Thyroid gland (tissue), 4 donors: ENCODE measurements at regions not wholly inside any gene's neighbourhood (a gene's known extent, or its start where the extent isn't known, plus 50 kb on each side); places are given as distances from the start of the nearest gene placed in this dataset.

Experiments
- DNase-seq, 2 donors: peaks; one replicate each; pipeline ENCODE4 v3.0.0-alpha.2; 2019
- H3K27ac ChIP-seq, 3 donors: fragments of 200-600 bp; sonication (generic); 1 replicate in 2 of 3; 2 replicates in 1 of 3; pipeline ENCODE4 v1.5.1; 2016 to 2019; ENCODE audit warnings: mild to moderate bottlenecking in 1 of 3, moderate library complexity in 1 of 3
- H3K27me3 ChIP-seq: fragments of 200-600 bp; sonication (generic); one replicate; pipeline ENCODE4 v1.5.1; 2019
- H3K36me3 ChIP-seq, 2 donors: fragments of 200-600 bp; sonication (generic); one replicate each; pipeline ENCODE4 v1.5.1; 2016 to 2019
- H3K4me1 ChIP-seq, 2 donors: fragments of 200-600 bp; sonication (generic); one replicate each; pipeline ENCODE4 v1.5.1; 2017 to 2019
- H3K4me3 ChIP-seq, 3 donors: fragments of 200-600 bp; sonication (generic); replicated peaks in 1 of 3; 1 replicate in 2 of 3; 2 replicates in 1 of 3; pipeline ENCODE4 v1.5.1; 2016; ENCODE audit warnings: mild to moderate bottlenecking in 1 of 3
- H3K9me3 ChIP-seq: fragments of 200-600 bp; sonication (generic); one replicate; pipeline ENCODE4 v1.5.1; 2017
- POLR2A ChIP-seq, 2 donors: fragments of 450-650 bp; IDR thresholded peaks; one replicate each; pipeline ENCODE4 v1.6.1; 2017; ENCODE audit warnings: antibody characterized with exemption in 2 of 2, mild to moderate bottlenecking in 2 of 2, moderate library complexity in 1 of 2
- WGBS, 2 donors: methylation state at CpG; one replicate each; pipeline ENCODE4 v1.1.5; 2017; 5-methylcytosine and 5-hydroxymethylcytosine counted together
- intact Hi-C: fragments of 100-400 bp; cut with DNase I; formaldehyde crosslinking; loops from one replicate; pipeline ENCODE4 v1.15.1; 2023
- TF ChIP-seq, protein P1 (sequence below), 6 experiments: fragments of 200-600 bp in 3 of 6; fragments of 450-650 bp in 3 of 6; sonication (generic) in 3 of 6; IDR thresholded peaks; one replicate each; pipeline ENCODE4 v1.5.1; 2016 to 2019; ENCODE audit warnings: antibody characterized with exemption in 6 of 6, mild to moderate bottlenecking in 2 of 6, inconsistent platforms in 1 of 6, moderate library complexity in 1 of 6

- intact Hi-C loops = no loop called here
- 74% methylated on average over 5 of the region's 5 CpGs for WGBS, 2 donors
- no peak for DNase-seq
- no peaks in the 10 kb centered on the region for H3K4me1 ChIP-seq
- TF ChIP-seq, protein P1, sequence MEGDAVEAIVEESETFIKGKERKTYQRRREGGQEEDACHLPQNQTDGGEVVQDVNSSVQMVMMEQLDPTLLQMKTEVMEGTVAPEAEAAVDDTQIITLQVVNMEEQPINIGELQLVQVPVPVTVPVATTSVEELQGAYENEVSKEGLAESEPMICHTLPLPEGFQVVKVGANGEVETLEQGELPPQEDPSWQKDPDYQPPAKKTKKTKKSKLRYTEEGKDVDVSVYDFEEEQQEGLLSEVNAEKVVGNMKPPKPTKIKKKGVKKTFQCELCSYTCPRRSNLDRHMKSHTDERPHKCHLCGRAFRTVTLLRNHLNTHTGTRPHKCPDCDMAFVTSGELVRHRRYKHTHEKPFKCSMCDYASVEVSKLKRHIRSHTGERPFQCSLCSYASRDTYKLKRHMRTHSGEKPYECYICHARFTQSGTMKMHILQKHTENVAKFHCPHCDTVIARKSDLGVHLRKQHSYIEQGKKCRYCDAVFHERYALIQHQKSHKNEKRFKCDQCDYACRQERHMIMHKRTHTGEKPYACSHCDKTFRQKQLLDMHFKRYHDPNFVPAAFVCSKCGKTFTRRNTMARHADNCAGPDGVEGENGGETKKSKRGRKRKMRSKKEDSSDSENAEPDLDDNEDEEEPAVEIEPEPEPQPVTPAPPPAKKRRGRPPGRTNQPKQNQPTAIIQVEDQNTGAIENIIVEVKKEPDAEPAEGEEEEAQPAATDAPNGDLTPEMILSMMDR (IDR thresholded peaks at IDR 0.05) = no peak
- no peak for TF ChIP-seq POLR2A (IDR thresholded peaks at IDR 0.05)
- no peak overlapping the region for H3K4me3 ChIP-seq
- H3K27ac ChIP-seq = no peak overlapping the region
- H3K9me3 ChIP-seq = no peaks in the 10 kb centered on the region
- no peaks in the 10 kb centered on the region for H3K27me3 ChIP-seq
- H3K36me3 ChIP-seq = no peaks in the 10 kb centered on the region
Measured at GRCh38 chr10:29026802-29027580, 261.9 kb upstream of the LYZL1 start.

DNA sequence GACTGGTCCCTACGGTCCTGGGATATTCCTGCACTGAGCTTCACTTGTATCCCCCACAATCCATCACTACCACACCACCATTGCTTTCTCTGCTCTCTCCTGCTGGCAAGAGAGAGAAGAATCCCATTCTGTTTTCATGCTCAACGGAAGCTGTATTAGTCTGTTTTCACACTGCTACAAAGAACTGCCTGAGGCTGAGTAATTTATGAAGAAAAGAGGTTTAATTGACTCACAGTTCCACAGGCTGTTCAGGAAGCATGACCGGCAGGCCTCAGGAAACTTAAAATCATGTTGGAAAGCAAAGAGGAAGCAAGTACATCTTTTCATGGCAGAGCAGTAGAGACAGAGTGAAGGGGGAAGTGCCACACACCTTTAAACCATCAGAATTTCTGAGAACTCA is 260.4 kb upstream of the LYZL1 start:
- Histone ChIP-seq H3K4me3 (no peak overlapping the region), H3K27ac (no peak overlapping the region), H3K36me3 (no peaks in the 10 kb centered on the region), H3K9me3 (no peaks in the 10 kb centered on the region), H3K4me1 (no peaks in the 10 kb centered on the region), H3K27me3 (no peaks in the 10 kb centered on the region)
- TF ChIP-seq, protein P1 (IDR thresholded peaks at IDR 0.05) = no peak
- TF ChIP-seq POLR2A (IDR thresholded peaks at IDR 0.05) = no peak
- intact Hi-C loops = no loop called here
- DNase-seq = no peak
- 52 to 84% methylated on average over 3 of the region's 3 CpGs for WGBS, 2 donors

GRCh38 chr10:29030900-29031299 is 258.0 kb upstream of the LYZL1 start:
- intact Hi-C loops = no loop called here
- Histone ChIP-seq H3K4me1 (no peaks in the 10 kb centered on the region), H3K4me3 (no peak overlapping the region), H3K36me3 (no peaks in the 10 kb centered on the region), H3K27ac (no peak overlapping the region), H3K27me3 (no peaks in the 10 kb centered on the region), H3K9me3 (no peaks in the 10 kb centered on the region)
- TF ChIP-seq, protein P1 (IDR thresholded peaks at IDR 0.05) = no peak
- TF ChIP-seq POLR2A (IDR thresholded peaks at IDR 0.05) = no peak
- no peak for DNase-seq

- TF ChIP-seq, protein P1 (IDR thresholded peaks at IDR 0.05) = no peak
- no peak for TF ChIP-seq POLR2A (IDR thresholded peaks at IDR 0.05)
- Histone ChIP-seq H3K9me3 (no peaks in the 10 kb centered on the region), H3K27ac (no peak overlapping the region), H3K27me3 (no peaks in the 10 kb centered on the region), H3K4me1 (no peaks in the 10 kb centered on the region), H3K36me3 (no peaks in the 10 kb centered on the region), H3K4me3 (no peak overlapping the region)
- intact Hi-C loops = no loop called here
- 93 to 100% methylated on average over 3 of the region's 3 CpGs for WGBS, 2 donors
- no peak for DNase-seq
Measured at GRCh38 chr10:29032169-29032568, 256.7 kb upstream of the LYZL1 start.

DNA sequence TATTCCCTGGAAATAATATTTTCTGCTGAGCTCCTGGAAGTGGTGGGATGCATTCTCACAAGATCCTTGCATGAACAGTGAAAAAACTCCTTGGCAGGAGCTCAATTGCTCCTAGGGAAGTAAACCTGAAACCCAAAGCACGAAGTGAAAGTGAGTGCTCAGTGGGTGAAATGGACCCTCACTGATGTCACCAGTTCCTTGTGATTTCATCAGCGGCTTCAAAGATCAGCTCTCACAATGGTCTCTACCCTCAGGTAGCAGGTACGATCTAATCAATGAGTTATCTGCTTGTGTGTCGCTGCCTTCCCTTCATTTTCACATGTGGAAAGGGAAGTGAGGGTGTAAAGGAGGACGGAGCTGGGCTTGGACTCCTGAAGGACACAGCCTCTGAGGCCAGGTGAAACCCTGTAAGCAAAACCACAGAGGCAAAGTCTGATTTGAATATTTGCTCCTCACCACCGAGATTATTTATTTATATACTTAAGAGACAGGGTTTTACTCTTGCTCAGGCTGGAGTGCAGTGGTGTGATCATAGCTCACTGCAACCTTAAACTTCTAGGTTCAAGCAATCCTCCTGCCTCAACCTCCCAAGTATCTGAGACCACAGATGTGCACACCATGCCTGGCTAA is 255.4 kb upstream of the LYZL1 start:
- intact Hi-C loops = no loop called here
- TF ChIP-seq, protein P1 (IDR thresholded peaks at IDR 0.05) = no peak
- TF ChIP-seq POLR2A (IDR thresholded peaks at IDR 0.05) = no peak

More for the DNA sequence above, 255.4 kb upstream of the LYZL1 start:
- Histone ChIP-seq H3K9me3 (no peaks in the 10 kb centered on the region), H3K4me3 (no peak overlapping the region), H3K27me3 (no peaks in the 10 kb centered on the region), H3K36me3 (no peaks in the 10 kb centered on the region), H3K27ac (no peak overlapping the region), H3K4me1 (no peaks in the 10 kb centered on the region)
- WGBS, 2 donors = 82 to 86% methylated on average over 6 of the region's 6 CpGs
- DNase-seq = no peak
